Natural killer cell (primary cell): ENCODE measurements at regions not wholly inside any gene's neighbourhood (a gene's known extent, or its start where the extent isn't known, plus 50 kb on each side); places are given as distances from the start of the nearest gene placed in this dataset.

Experiments used
- ATAC-seq, 3 donors: fragments of 150-1000 bp in 2 of 3; fragments of 200-7000 bp in 1 of 3; cut with Tn5 transposase; 1 replicate in 1 of 3; 2 replicates in 2 of 3; pipeline ENCODE4 v1.10.0; 2021; ENCODE audit warnings: mild to moderate bottlenecking in 2 of 3, moderate library complexity in 2 of 3
- DNase-seq, 2 donors: peaks; one replicate each; pipeline versions ENCODE4 v3.0.0 to v3.0.0-alpha.2; 2013 to 2021; ENCODE audit warnings: mixed read lengths in 1 of 2
- H3K27ac ChIP-seq: one replicate; pipeline ENCODE4 v1.5.1; 2013; ENCODE audit warnings: mild to moderate bottlenecking, low read length
- H3K27me3 ChIP-seq: one replicate; pipeline ENCODE4 v1.6.1; 2013; ENCODE audit warnings: low read length; ENCODE audit not compliant: control insufficient read depth, insufficient read depth
- H3K36me3 ChIP-seq: one replicate; pipeline ENCODE4 v1.6.1; 2013; ENCODE audit warnings: low read length; ENCODE audit not compliant: control insufficient read depth, insufficient read depth
- H3K4me1 ChIP-seq: one replicate; pipeline ENCODE4 v1.6.1; 2013; ENCODE audit warnings: low read length; ENCODE audit not compliant: control insufficient read depth, insufficient read depth
- H3K4me3 ChIP-seq: one replicate; pipeline ENCODE4 v1.5.1; 2013; ENCODE audit warnings: low read length
- H3K9me3 ChIP-seq: one replicate; pipeline ENCODE4 v1.6.1; 2013; ENCODE audit warnings: low read length; ENCODE audit not compliant: control insufficient read depth, insufficient read depth
- H3K27ac Mint-ChIP-seq, 2 donors: one replicate each; pipeline ENCODE4 v1.8.0; 2022; ENCODE audit warnings: mild to moderate bottlenecking in 2 of 2, mixed read lengths in 2 of 2, moderate library complexity in 1 of 2
- H3K27me3 Mint-ChIP-seq, 2 donors: one replicate each; pipeline ENCODE4 v1.8.0; 2022; ENCODE audit warnings: low read depth in 2 of 2, mixed read lengths in 2 of 2
- H3K36me3 Mint-ChIP-seq: one replicate; pipeline ENCODE4 v1.8.0; 2022; ENCODE audit warnings: mixed read lengths
- H3K4me1 Mint-ChIP-seq, 2 donors: one replicate each; pipeline ENCODE4 v1.8.0; 2022; ENCODE audit warnings: mixed read lengths in 2 of 2
- H3K4me3 Mint-ChIP-seq: one replicate; pipeline ENCODE4 v1.8.0; 2022; ENCODE audit warnings: mild to moderate bottlenecking, moderate library complexity, mixed read lengths
- H3K9me3 Mint-ChIP-seq, 2 donors: one replicate each; pipeline ENCODE4 v1.8.0; 2022; ENCODE audit warnings: mixed read lengths in 2 of 2
- WGBS: methylation state at CpG from one replicate; pipeline ENCODE4 v1.1.7; 2013; ENCODE audit warnings: missing lambda C conversion rate; ENCODE audit not compliant: insufficient coverage; 5-methylcytosine and 5-hydroxymethylcytosine counted together
- intact Hi-C: fragments of 100-400 bp; cut with micrococcal nuclease; formaldehyde crosslinking; loops from one replicate; pipeline ENCODE4 v1.14.2; 2022
- TF ChIP-seq, protein P1 (sequence below): fragments of 200-600 bp; IDR thresholded peaks from one replicate; pipeline ENCODE4 v1.8.0; 2022; ENCODE audit warnings: antibody characterized with exemption

DNA sequence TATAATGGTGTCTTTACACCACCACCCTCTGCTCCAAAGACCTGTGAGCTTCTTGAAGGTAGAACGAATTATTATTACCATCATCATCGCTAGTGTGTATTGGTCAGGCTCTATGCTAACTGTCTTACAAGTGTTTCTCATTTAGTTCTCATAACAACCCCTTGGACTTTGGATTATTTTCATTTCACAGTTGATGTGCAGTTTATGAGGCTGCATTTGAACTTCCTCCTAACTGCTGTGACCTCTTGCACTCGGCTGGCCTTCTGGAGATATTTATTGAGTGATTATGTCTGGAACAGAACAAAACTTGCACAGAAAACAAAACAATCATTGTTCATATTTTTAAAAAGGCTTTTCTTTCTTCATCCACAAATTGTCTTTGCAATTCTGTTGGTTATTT is 306.3 kb upstream of the SGCD start:
- no peaks in the 10 kb centered on the region for H3K4me1 Mint-ChIP-seq
- intact Hi-C loops: no loop called here
- no peaks in the 10 kb centered on the region for H3K4me1 ChIP-seq
- no peaks in the 10 kb centered on the region for H3K36me3 Mint-ChIP-seq
- H3K4me3 Mint-ChIP-seq: no peak overlapping the region
- ATAC-seq (no peak), DNase-seq (no peak)
- TF ChIP-seq, protein P1, sequence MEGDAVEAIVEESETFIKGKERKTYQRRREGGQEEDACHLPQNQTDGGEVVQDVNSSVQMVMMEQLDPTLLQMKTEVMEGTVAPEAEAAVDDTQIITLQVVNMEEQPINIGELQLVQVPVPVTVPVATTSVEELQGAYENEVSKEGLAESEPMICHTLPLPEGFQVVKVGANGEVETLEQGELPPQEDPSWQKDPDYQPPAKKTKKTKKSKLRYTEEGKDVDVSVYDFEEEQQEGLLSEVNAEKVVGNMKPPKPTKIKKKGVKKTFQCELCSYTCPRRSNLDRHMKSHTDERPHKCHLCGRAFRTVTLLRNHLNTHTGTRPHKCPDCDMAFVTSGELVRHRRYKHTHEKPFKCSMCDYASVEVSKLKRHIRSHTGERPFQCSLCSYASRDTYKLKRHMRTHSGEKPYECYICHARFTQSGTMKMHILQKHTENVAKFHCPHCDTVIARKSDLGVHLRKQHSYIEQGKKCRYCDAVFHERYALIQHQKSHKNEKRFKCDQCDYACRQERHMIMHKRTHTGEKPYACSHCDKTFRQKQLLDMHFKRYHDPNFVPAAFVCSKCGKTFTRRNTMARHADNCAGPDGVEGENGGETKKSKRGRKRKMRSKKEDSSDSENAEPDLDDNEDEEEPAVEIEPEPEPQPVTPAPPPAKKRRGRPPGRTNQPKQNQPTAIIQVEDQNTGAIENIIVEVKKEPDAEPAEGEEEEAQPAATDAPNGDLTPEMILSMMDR: no peak
- H3K4me3 ChIP-seq: no peak overlapping the region
- no peaks in the 10 kb centered on the region for H3K9me3 ChIP-seq
- peaks cover 0 to 8% of the 10 kb centered on the region in 2 donors for H3K27me3 Mint-ChIP-seq
- no peak overlapping the region for H3K27ac ChIP-seq
- H3K27me3 ChIP-seq: no peaks in the 10 kb centered on the region
- H3K9me3 Mint-ChIP-seq: no peaks in the 10 kb centered on the region
- H3K36me3 ChIP-seq: no peaks in the 10 kb centered on the region
- WGBS: no CpG with 5 or more reads among the region's 3 CpGs
- no peak overlapping the region for H3K27ac Mint-ChIP-seq

GRCh38 chr5:156021866-156022265 is 305.1 kb upstream of the SGCD start:
- Mint-ChIP-seq H3K4me3 (no peak overlapping the region), H3K27ac (no peak overlapping the region), H3K4me1 (no peaks in the 10 kb centered on the region), H3K36me3 (no peaks in the 10 kb centered on the region), H3K27me3 (peaks cover 0 to 4% of the 10 kb centered on the region in 2 donors), H3K9me3 (no peaks in the 10 kb centered on the region)
- TF ChIP-seq, protein P1: no peak
- H3K27ac ChIP-seq: no peak overlapping the region
- WGBS: 100% methylated on average over 1 of the region's 1 CpG
- intact Hi-C loops: no loop called here
- no peak for DNase-seq
- no peaks in the 10 kb centered on the region for H3K9me3 ChIP-seq
- H3K4me1 ChIP-seq: no peaks in the 10 kb centered on the region
- no peak overlapping the region for H3K4me3 ChIP-seq
- H3K27me3 ChIP-seq: no peaks in the 10 kb centered on the region
- ATAC-seq: no peak
- no peaks in the 10 kb centered on the region for H3K36me3 ChIP-seq

DNA sequence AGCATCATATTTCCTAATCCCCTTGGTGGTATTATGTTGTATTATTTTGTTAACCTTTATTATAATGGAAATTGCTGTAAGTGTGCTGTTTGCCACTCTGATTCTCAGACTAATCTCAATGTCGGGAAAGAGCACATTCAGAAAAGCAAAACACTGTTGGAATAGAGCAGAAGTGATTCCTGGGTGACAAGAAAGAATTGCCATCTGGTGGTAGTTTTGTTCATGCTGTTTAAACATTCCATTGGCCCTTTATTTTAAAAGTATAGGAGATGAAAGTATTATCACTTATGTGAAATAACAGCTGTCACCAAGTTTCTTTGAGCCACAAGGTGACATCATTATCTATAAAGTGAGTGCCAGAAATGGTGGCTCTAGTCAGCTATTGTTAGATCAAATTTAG is 301.3 kb upstream of the SGCD start:
- no peak overlapping the region for H3K27ac Mint-ChIP-seq
- H3K36me3 Mint-ChIP-seq: no peaks in the 10 kb centered on the region
- peaks cover 4 to 5% of the 10 kb centered on the region in 2 donors for H3K27me3 Mint-ChIP-seq
- DNase-seq: no peak
- Histone ChIP-seq H3K9me3 (no peaks in the 10 kb centered on the region), H3K4me3 (no peak overlapping the region), H3K27me3 (no peaks in the 10 kb centered on the region), H3K4me1 (no peaks in the 10 kb centered on the region), H3K36me3 (no peaks in the 10 kb centered on the region), H3K27ac (no peak overlapping the region)
- TF ChIP-seq, protein P1: no peak
- H3K4me3 Mint-ChIP-seq: no peak overlapping the region
- no peak for ATAC-seq
- peaks cover 0 to 2% of the 10 kb centered on the region in 2 donors for H3K9me3 Mint-ChIP-seq
- intact Hi-C loops: no loop called here
- WGBS: 82% methylated on average over 1 of the region's 1 CpG
- H3K4me1 Mint-ChIP-seq: no peaks in the 10 kb centered on the region

DNA sequence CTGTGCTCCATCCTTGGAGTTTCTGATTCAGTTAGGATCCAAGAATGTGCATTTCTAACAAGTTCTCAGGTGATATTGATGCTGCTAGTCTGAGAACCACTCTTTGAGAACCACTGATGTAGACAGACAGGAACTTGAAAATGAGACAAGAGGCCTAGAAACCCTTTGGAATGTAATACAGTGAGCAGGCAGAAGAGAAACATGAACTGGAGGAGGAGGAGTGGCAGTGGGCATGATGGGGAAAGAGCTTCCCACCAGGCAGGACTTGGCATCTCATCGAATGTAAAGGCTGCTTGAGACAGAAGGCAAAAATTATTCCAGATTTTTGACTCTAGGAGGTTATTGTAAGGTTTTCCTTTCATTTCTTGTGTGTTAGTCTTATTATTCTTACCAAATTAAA is 295.8 kb upstream of the SGCD start:
- Histone ChIP-seq H3K36me3 (no peaks in the 10 kb centered on the region), H3K4me3 (no peak overlapping the region), H3K9me3 (no peaks in the 10 kb centered on the region), H3K27ac (no peak overlapping the region), H3K4me1 (no peaks in the 10 kb centered on the region), H3K27me3 (no peaks in the 10 kb centered on the region)
- TF ChIP-seq, protein P1: no peak
- Mint-ChIP-seq H3K4me3 (no peak overlapping the region), H3K4me1 (no peaks in the 10 kb centered on the region), H3K27me3 (peaks cover 5% of the 10 kb centered on the region in 2 donors), H3K36me3 (no peaks in the 10 kb centered on the region), H3K9me3 (peaks cover 0 to 4% of the 10 kb centered on the region in 2 donors), H3K27ac (no peak overlapping the region)
- intact Hi-C loops: no loop called here
- no peak for ATAC-seq
- 89% methylated on average over 1 of the region's 1 CpG for WGBS
- DNase-seq: no peak
